Aorta (tissue), 5 donors: ENCODE measurements at regions not wholly inside any gene's neighbourhood (a gene's known extent, or its start where the extent isn't known, plus 50 kb on each side); places are given as distances from the start of the nearest gene placed in this dataset.
"Not testable (repeated sequence)": the region's sequence is repeated elsewhere in the genome, so short reads cannot be mapped to it uniquely, and the experiment has no call there.

Source experiments
- ATAC-seq: fragments of 200-7000 bp; cut with Tn5 transposase; one replicate; pipeline ENCODE4 v1.9.1; 2022; ENCODE audit warnings: moderate library complexity; ENCODE audit not compliant: low FRiP score
- DNase-seq, 2 donors: peaks; one replicate each; pipeline ENCODE4 v3.0.0-alpha.2; 2020
- H3K27ac ChIP-seq, 2 donors: one replicate each; pipeline ENCODE4 v1.5.1; 2013; ENCODE audit warnings: low read length in 2 of 2, mild to moderate bottlenecking in 2 of 2, moderate library complexity in 2 of 2, control low read depth in 1 of 2, inconsistent platforms in 1 of 2, low read depth in 1 of 2
- H3K27me3 ChIP-seq, 2 donors: one replicate each; pipeline ENCODE4 v1.6.1; 2013; ENCODE audit warnings: control low read depth in 1 of 2, low read length in 1 of 2, mild to moderate bottlenecking in 1 of 2, moderate library complexity in 1 of 2; ENCODE audit not compliant: insufficient read depth in 2 of 2, control insufficient read depth in 1 of 2
- H3K36me3 ChIP-seq, 2 donors: one replicate each; pipeline ENCODE4 v1.6.1; 2013; ENCODE audit warnings: control low read depth in 1 of 2, low read length in 1 of 2, mild to moderate bottlenecking in 1 of 2; ENCODE audit not compliant: insufficient read depth in 2 of 2, control insufficient read depth in 1 of 2
- H3K4me1 ChIP-seq, 2 donors: one replicate each; pipeline ENCODE4 v1.6.1; 2013; ENCODE audit warnings: low read length in 2 of 2, control low read depth in 1 of 2, mild to moderate bottlenecking in 1 of 2, moderate library complexity in 1 of 2; ENCODE audit not compliant: insufficient read depth in 2 of 2, control insufficient read depth in 1 of 2
- H3K4me3 ChIP-seq, 2 donors: one replicate each; pipeline ENCODE4 v1.5.1; 2013; ENCODE audit warnings: low read length in 2 of 2, control low read depth in 1 of 2, mild to moderate bottlenecking in 1 of 2
- H3K9me3 ChIP-seq: one replicate; pipeline ENCODE4 v1.6.1; 2013; ENCODE audit warnings: mild to moderate bottlenecking, low read length; ENCODE audit not compliant: control insufficient read depth
- WGBS, 2 donors: extraction: QIAGEN DNeasy Blood & Tissue Kit; methylation state at CpG; one replicate each; pipeline ENCODE4 v1.1.7; 2013; 5-methylcytosine and 5-hydroxymethylcytosine counted together
- intact Hi-C, 2 donors: fragments of 100-400 bp; cut with DNase I; formaldehyde crosslinking; loops; one replicate each; pipeline versions ENCODE4 v1.14.2 to v1.15.0; 2022
- donor health status: healthy with polysubstance abuse.
- donor health status: Bipolar disorder and iron deficiency.
- donor health status: DM: no; HTN: no; CAD: no.
- donor health status: DM: no; HTN: no; CAD: no.
- donor health status: DM: yes; HTN: yes; CAD: no.

DNA sequence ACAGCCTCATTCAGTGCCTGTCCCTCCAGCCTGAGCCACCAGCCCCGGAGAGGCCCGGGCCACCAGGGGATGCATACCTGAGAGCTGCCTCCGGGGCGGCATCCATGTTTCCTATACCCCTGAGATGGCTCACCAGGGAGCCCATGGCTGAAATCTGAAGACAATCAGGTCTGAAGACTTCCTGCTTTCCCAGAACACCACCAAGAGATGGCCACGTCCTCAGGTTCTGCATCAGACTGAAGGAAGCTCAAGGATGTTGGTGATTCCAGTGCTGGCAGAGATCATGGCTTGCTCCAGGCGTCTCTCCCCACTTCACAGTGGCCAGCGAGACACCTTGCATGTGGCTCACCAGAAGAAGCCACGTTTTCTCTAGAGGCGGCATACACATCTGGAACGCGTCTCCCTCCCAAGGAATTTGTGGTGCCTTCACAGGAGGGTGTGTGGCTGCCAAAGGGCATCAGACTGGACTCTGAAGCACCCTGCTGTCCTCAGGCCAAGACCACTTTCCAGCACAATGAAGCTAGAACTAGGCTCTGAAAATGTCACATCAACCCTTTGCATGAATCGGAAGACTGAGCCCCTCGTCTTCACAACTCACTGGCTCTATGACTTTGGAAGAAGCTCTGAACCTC, 170.7 kb upstream of the IRF2BP2 start:
- Histone ChIP-seq H3K4me1 (no peaks in the 10 kb centered on the region), H3K36me3 (no peaks in the 10 kb centered on the region), H3K9me3 (no peaks in the 10 kb centered on the region), H3K4me3 (no peak overlapping the region), H3K27me3 (peaks cover 0 to 2% of the 10 kb centered on the region in 2 donors), H3K27ac (no peak overlapping the region)
- WGBS, 2 donors: 81 to 86% methylated on average over 13 of the region's 13 CpGs
- no peak for ATAC-seq
- DNase-seq: peak in 1 of 2 donors; percentile 86
- intact Hi-C loops: no loop called here

- H3K4me1 ChIP-seq: no peaks in the 10 kb centered on the region
- no peaks in the 10 kb centered on the region for H3K9me3 ChIP-seq
- H3K27me3 ChIP-seq: peaks cover 0 to 2% of the 10 kb centered on the region in 2 donors
- ATAC-seq: no peak
- H3K27ac ChIP-seq: no peak overlapping the region
- 90 to 92% methylated on average over 3 of the region's 3 CpGs for WGBS, 2 donors
- DNase-seq: no peak
- intact Hi-C loops: no loop called here
- no peak overlapping the region for H3K4me3 ChIP-seq
- H3K36me3 ChIP-seq: no peaks in the 10 kb centered on the region
Observed at GRCh38 chr1:234780112-234780511, 170.1 kb upstream of the IRF2BP2 start.

- H3K36me3 ChIP-seq, H3K27ac ChIP-seq, intact Hi-C loops, H3K9me3 ChIP-seq, H3K4me3 ChIP-seq, DNase-seq, ATAC-seq, H3K27me3 ChIP-seq, H3K4me1 ChIP-seq: not testable (repeated sequence)
- WGBS, 2 donors: 93 to 96% methylated on average over 5 of the region's 5 CpGs
Observed at GRCh38 chr1:234779600-234779999, 169.6 kb upstream of the IRF2BP2 start.

DNA sequence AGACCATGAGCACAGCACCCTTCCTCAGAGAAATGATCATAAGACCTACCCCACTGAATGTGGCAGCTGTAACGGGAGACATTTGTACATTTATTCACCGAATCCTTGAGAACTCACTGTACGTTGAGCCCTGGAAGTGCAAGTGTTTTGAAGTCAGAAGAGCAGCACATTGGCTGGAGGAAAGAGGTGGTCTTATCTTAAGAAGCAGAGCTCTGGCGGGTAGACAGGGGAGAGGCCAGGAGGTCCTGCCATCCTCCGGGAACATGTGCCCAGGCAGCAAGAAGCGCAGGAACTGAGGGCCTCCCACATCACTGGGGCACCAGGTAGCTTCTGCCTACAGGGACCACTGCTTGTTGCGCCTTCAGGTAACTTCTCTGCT, 169.2 kb upstream of the IRF2BP2 start:
- intact Hi-C loops: no loop called here
- ATAC-seq: peak; percentile 1
- Histone ChIP-seq H3K27me3 (peaks cover 0 to 2% of the 10 kb centered on the region in 2 donors), H3K4me3 (no peak overlapping the region), H3K4me1 (no peaks in the 10 kb centered on the region), H3K36me3 (no peaks in the 10 kb centered on the region), H3K9me3 (no peaks in the 10 kb centered on the region), H3K27ac (no peak overlapping the region)
- DNase-seq: no peak
- WGBS, 2 donors: 81 to 83% methylated on average over 7 of the region's 7 CpGs

GRCh38 chr1:234778221-234779159, 168.5 kb upstream of the IRF2BP2 start:
- H3K36me3 ChIP-seq: no peaks in the 10 kb centered on the region
- ATAC-seq (peak; percentile 12), DNase-seq (peak; percentile 58 to 85)
- H3K27me3 ChIP-seq: peaks cover 0 to 2% of the 10 kb centered on the region in 2 donors
- no peak overlapping the region for H3K4me3 ChIP-seq
- intact Hi-C loops: no loop called here
- H3K4me1 ChIP-seq: no peaks in the 10 kb centered on the region
- no peaks in the 10 kb centered on the region for H3K9me3 ChIP-seq
- H3K27ac ChIP-seq: no peak overlapping the region
- WGBS, 2 donors: 82 to 83% methylated on average over 22 of the region's 22 CpGs

DNA sequence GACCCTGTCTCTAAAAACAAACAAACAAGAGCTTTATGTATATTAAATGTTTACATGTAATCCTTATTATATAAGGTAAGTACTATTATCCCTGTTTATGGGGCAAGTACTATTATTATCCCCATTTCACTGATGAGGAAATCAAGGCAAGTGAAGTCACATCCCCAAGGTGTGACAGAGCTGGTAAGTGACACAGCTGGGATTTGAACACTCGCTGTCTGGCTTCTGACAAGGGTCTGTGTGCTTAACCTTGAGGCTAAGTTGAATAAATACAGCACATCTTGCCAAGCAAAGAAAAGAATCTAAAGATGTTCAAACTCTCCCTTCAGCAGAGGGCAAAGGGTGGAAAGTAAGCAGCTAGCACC, 167.9 kb upstream of the IRF2BP2 start:
- Histone ChIP-seq H3K9me3 (no peaks in the 10 kb centered on the region), H3K27ac (no peak overlapping the region), H3K4me3 (no peak overlapping the region), H3K36me3 (no peaks in the 10 kb centered on the region), H3K4me1 (no peaks in the 10 kb centered on the region), H3K27me3 (peaks cover 0 to 2% of the 10 kb centered on the region in 2 donors)
- DNase-seq (no peak), ATAC-seq (no peak)
- intact Hi-C loops: no loop called here
- 90 to 93% methylated on average over 1 of the region's 1 CpG for WGBS, 2 donors

- intact Hi-C loops: no loop called here
- no peaks in the 10 kb centered on the region for H3K36me3 ChIP-seq
- ATAC-seq (no peak), DNase-seq (no peak)
- H3K4me1 ChIP-seq: no peaks in the 10 kb centered on the region
- no peak overlapping the region for H3K4me3 ChIP-seq
- no peaks in the 10 kb centered on the region for H3K9me3 ChIP-seq
- WGBS, 2 donors: 76 to 77% methylated on average over 14 of the region's 14 CpGs
- no peak overlapping the region for H3K27ac ChIP-seq
- H3K27me3 ChIP-seq: no peaks in the 10 kb centered on the region
Observed at GRCh38 chr1:234776876-234777855, 167.2 kb upstream of the IRF2BP2 start.

- 96 to 98% methylated on average over 12 of the region's 12 CpGs for WGBS, 2 donors
- intact Hi-C loops: no loop called here
- no peaks in the 10 kb centered on the region for H3K27me3 ChIP-seq
Observed at GRCh38 chr1:234776256-234776875, 166.4 kb upstream of the IRF2BP2 start.

More at GRCh38 chr1:234776256-234776875, 166.4 kb upstream of the IRF2BP2 start:
- no peaks in the 10 kb centered on the region for H3K9me3 ChIP-seq
- ATAC-seq (no peak), DNase-seq (peak in 1 of 2 donors; percentile 59)
- no peak overlapping the region for H3K4me3 ChIP-seq
- no peak overlapping the region for H3K27ac ChIP-seq
- no peaks in the 10 kb centered on the region for H3K4me1 ChIP-seq
- no peaks in the 10 kb centered on the region for H3K36me3 ChIP-seq
